Right lobe of liver (tissue), 4 donors: ENCODE measurements at regions not wholly inside any gene's neighbourhood (a gene's known extent, or its start where the extent isn't known, plus 50 kb on each side); places are given as distances from the start of the nearest gene placed in this dataset.

Experiments used
- POLR2A ChIP-seq: fragments of 450-650 bp; IDR thresholded peaks from one replicate; pipeline ENCODE4 v1.6.1; 2017; ENCODE audit warnings: antibody characterized with exemption, mild to moderate bottlenecking
- TF ChIP-seq, protein P1 (sequence below), 4 donors: fragments of 200-600 bp in 3 of 4; fragments of 450-650 bp in 1 of 4; IDR thresholded peaks; one replicate each; pipeline versions ENCODE4 v1.5.1 to v1.8.0; 2016 to 2022; ENCODE audit warnings: antibody characterized with exemption in 4 of 4, mild to moderate bottlenecking in 2 of 4
- donor health status: DM: no; HTN: no; CAD: no.
- donor health status: DM: no; HTN: no; CAD: no.
- donor health status: DM: no; HTN: yes; CAD: no.

- TF ChIP-seq, protein P1, sequence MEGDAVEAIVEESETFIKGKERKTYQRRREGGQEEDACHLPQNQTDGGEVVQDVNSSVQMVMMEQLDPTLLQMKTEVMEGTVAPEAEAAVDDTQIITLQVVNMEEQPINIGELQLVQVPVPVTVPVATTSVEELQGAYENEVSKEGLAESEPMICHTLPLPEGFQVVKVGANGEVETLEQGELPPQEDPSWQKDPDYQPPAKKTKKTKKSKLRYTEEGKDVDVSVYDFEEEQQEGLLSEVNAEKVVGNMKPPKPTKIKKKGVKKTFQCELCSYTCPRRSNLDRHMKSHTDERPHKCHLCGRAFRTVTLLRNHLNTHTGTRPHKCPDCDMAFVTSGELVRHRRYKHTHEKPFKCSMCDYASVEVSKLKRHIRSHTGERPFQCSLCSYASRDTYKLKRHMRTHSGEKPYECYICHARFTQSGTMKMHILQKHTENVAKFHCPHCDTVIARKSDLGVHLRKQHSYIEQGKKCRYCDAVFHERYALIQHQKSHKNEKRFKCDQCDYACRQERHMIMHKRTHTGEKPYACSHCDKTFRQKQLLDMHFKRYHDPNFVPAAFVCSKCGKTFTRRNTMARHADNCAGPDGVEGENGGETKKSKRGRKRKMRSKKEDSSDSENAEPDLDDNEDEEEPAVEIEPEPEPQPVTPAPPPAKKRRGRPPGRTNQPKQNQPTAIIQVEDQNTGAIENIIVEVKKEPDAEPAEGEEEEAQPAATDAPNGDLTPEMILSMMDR (IDR thresholded peaks at IDR 0.05) = no peak
- no peak for TF ChIP-seq POLR2A
These were observed 372.3 kb downstream of the USP25 start for GRCh38 chr21:16102113-16102512.
